Kidney epithelial cell (primary cell): ENCODE measurements at regions not wholly inside any gene's neighbourhood (a gene's known extent, or its start where the extent isn't known, plus 50 kb on each side); places are given as distances from the start of the nearest gene placed in this dataset.

Source experiments
- DNase-seq: peaks from one replicate; pipeline ENCODE4 v3.0.0-alpha.2; 2010; ENCODE audit warnings: low read depth
- H3K27me3 ChIP-seq: 2 replicates; pipeline ENCODE4 v1.6.0; 2011; ENCODE audit warnings: low read length; ENCODE audit not compliant: control insufficient read depth, insufficient read depth
- H3K36me3 ChIP-seq: 2 replicates; pipeline ENCODE4 v1.5.1; 2011; ENCODE audit warnings: low read length; ENCODE audit not compliant: control insufficient read depth, insufficient read depth
- H3K4me3 ChIP-seq: 2 replicates; pipeline ENCODE4 v1.5.1; 2011; ENCODE audit warnings: low read depth, mild to moderate bottlenecking, control low read depth, low read length
- TF ChIP-seq, protein P1 (sequence below): IDR thresholded peaks from 2 replicates; pipeline ENCODE4 v1.5.1; 2011; ENCODE audit warnings: mild to moderate bottlenecking, moderate library complexity, low read length, control low read depth, inconsistent platforms; ENCODE audit not compliant: insufficient read depth, poor library complexity, severe bottlenecking

DNA sequence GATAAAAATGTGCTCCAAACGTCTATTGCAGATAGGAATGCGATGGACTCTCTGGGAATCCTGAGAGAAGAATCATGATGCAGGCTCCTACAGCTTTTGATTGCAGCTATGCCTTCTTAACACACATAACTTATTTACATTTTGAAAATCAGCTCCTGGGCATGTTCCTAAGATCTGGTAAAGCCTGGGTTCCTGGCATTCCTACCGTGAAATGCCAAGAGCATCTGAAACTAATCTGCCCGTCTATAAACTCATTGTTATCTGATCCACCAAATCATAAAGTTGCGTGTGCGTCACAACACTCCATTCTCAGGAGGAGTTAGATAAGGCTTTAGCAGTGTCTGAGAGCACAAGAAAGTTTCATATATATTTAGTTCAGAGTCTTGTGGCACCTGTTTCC, 79.0 kb upstream of the VGLL3 start:
- Histone ChIP-seq H3K36me3 (no peaks in the 10 kb centered on the region), H3K4me3 (no peak overlapping the region), H3K27me3 (no peaks in the 10 kb centered on the region)
- no peak for DNase-seq
- TF ChIP-seq, protein P1, sequence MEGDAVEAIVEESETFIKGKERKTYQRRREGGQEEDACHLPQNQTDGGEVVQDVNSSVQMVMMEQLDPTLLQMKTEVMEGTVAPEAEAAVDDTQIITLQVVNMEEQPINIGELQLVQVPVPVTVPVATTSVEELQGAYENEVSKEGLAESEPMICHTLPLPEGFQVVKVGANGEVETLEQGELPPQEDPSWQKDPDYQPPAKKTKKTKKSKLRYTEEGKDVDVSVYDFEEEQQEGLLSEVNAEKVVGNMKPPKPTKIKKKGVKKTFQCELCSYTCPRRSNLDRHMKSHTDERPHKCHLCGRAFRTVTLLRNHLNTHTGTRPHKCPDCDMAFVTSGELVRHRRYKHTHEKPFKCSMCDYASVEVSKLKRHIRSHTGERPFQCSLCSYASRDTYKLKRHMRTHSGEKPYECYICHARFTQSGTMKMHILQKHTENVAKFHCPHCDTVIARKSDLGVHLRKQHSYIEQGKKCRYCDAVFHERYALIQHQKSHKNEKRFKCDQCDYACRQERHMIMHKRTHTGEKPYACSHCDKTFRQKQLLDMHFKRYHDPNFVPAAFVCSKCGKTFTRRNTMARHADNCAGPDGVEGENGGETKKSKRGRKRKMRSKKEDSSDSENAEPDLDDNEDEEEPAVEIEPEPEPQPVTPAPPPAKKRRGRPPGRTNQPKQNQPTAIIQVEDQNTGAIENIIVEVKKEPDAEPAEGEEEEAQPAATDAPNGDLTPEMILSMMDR: no peak

DNA sequence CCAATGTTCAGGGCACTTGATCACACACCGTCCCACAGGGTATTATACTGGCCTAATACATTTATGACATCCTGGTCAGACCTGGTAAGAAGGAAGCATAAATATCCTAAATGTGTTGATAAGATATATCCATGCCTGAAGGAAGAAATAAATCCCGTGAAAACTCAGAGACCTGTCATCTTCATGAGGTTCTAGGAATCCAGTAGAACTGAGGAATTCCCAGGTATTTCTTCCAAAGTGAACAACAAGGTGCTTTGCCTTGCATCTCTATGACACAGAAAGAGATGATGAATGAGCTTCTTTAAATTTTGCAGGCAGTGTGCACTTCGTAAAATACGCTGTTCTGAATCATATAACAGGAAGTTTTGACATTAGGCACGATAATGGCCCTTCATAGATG, 78.1 kb upstream of the VGLL3 start:
- no peaks in the 10 kb centered on the region for H3K27me3 ChIP-seq
- TF ChIP-seq, protein P1: no peak
- H3K4me3 ChIP-seq: no peak overlapping the region
- no peaks in the 10 kb centered on the region for H3K36me3 ChIP-seq
- DNase-seq: no peak

DNA sequence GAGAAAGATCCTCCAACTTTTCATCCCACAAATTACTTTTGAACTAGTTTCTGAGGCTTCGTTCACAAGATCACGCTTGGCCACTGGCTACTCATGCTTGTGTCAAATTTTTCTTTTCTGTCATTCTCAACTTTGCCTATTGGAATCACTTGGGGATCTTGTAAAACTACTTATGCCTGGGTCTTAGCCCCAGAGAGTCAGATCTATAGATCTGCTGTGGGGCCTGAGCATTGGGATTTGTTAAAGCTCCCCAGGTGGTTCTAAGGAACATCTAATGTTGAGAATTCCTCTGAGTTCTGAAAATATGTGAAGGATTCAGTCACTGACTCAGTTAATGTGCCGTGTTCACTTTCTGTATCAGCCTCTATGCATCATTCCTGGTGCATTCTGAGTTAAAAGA, 71.7 kb upstream of the VGLL3 start:
- Histone ChIP-seq H3K27me3 (no peaks in the 10 kb centered on the region), H3K36me3 (no peaks in the 10 kb centered on the region), H3K4me3 (no peak overlapping the region)
- TF ChIP-seq, protein P1: no peak
- no peak for DNase-seq

DNA sequence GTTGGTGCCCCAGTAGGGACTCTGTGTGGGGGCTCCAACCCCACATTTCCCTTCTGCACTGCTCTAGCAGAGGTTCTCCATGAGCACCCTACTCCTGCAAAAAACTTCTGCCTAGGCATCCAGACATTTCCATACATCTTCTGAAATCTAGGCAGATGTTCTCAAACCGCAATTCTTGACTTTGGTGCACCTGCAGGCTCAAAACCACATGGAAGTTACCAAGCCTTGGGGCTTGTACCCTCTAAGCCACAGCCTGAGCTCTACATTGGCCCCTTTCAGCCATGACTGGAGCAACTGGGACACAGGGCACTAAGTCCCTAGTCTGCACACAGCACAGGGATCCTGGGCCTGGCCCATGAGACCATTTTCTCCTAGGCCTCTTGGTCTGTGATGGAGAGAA, 66.5 kb upstream of the VGLL3 start:
- Histone ChIP-seq H3K36me3 (no peaks in the 10 kb centered on the region), H3K4me3 (no peak overlapping the region), H3K27me3 (peaks cover 2% of the 10 kb centered on the region)
- DNase-seq: no peak
- TF ChIP-seq, protein P1: no peak

DNA sequence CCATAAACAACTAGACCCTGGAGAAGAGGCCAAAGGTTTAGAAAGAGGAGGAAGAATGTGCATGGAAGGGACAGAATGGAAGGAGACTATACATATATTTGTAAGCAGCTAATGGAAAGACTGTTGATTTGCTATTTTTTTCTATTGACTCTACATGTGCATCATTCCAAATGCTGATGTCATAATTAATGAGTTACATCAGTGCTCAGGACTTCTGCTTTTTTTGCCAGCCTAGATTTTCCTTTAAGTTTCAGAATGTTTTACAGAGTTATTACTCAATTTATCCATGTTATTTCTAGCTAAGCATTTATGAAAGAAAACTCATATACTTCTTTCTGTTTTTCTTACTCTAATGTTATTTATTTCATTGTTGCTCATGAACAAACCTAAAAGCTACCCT, 62.6 kb upstream of the VGLL3 start:
- TF ChIP-seq, protein P1: no peak
- Histone ChIP-seq H3K27me3 (peaks cover 2% of the 10 kb centered on the region), H3K36me3 (no peaks in the 10 kb centered on the region), H3K4me3 (no peak overlapping the region)
- DNase-seq: no peak

DNA sequence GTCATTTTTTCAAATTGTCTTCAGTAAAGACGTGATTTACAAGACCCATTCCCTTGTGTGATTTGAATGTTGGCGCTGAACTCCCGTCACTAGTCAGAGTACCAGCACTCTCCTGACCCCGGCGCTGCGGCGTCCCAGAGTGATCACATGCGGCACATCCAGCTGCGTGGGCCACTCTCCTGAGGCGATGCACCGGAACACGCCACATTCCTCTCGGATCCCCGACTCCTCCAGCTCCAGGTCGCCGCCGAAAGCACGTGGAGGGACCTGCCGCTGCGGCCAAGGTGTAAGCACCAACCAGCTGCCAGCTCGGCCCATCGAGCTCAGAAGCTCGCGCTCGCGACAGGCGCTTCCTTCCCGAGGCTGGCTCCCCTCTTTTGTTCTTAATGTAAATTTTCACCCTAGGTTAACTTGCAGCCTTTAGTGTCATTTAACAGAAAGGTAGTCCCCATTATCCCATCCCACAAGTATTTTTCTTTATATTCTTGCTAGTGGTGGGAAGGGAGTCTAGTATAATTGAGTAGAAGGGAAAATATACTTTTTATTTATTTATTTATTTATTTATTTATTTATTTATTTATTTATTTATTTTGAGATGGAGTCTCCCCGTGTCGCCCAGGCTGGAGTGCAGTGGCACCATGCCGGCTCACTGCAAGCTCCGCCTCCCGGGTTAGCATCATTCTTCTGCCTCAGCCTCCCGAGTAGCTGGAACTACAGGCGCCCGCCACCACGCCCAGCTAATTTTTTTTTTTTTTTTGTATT, 61.7 kb upstream of the VGLL3 start:
- peaks cover 2% of the 10 kb centered on the region for H3K27me3 ChIP-seq
- no peaks in the 10 kb centered on the region for H3K36me3 ChIP-seq
- DNase-seq: no peak
- TF ChIP-seq, protein P1: no peak
- H3K4me3 ChIP-seq: no peak overlapping the region
